Testis (tissue), 2 donors: ENCODE measurements at regions not wholly inside any gene's neighbourhood (a gene's known extent, or its start where the extent isn't known, plus 50 kb on each side); places are given as distances from the start of the nearest gene placed in this dataset.

Source experiments
- DNase-seq: peaks from one replicate; pipeline ENCODE4 v3.0.0-alpha.2; 2019
- H3K27ac ChIP-seq, 2 donors: fragments of 200-600 bp; sonication (generic); one replicate each; pipeline ENCODE4 v1.5.1; 2019
- H3K27me3 ChIP-seq: fragments of 200-600 bp; sonication (generic); one replicate; pipeline ENCODE4 v1.5.1; 2019
- H3K36me3 ChIP-seq: fragments of 200-600 bp; sonication (generic); one replicate; pipeline ENCODE4 v1.5.1; 2017; ENCODE audit warnings: low read depth; ENCODE audit errors: missing control alignments
- H3K4me1 ChIP-seq: fragments of 200-600 bp; sonication (generic); one replicate; pipeline ENCODE4 v1.5.1; 2019
- H3K4me3 ChIP-seq, 2 donors: fragments of 200-600 bp; sonication (generic); one replicate each; pipeline ENCODE4 v1.5.1; 2017 to 2019
- H3K9me3 ChIP-seq: fragments of 200-600 bp; sonication (generic); one replicate; pipeline ENCODE4 v1.5.1; 2017
- CTCF ChIP-seq, 3 experiments: fragments of 450-650 bp in 2 of 3; fragments of 200-600 bp in 1 of 3; sonication (generic) in 1 of 3; IDR thresholded peaks; one replicate each; pipeline ENCODE4 v1.5.1; 2016 to 2019; ENCODE audit warnings: antibody characterized with exemption in 3 of 3, mild to moderate bottlenecking in 2 of 3, moderate library complexity in 1 of 3
- POLR2A ChIP-seq: fragments of 450-650 bp; IDR thresholded peaks from one replicate; pipeline ENCODE4 v1.6.1; 2017; ENCODE audit warnings: antibody characterized with exemption, mild to moderate bottlenecking, moderate library complexity
- WGBS, 2 donors: methylation state at CpG; one replicate each; pipeline ENCODE4 v1.1.5; 2018; 5-methylcytosine and 5-hydroxymethylcytosine counted together
- intact Hi-C: fragments of 100-400 bp; cut with DNase I; formaldehyde crosslinking; loops from one replicate; pipeline ENCODE4 v1.15.1; 2023; ENCODE audit warnings: low total_unique reads

GRCh38 chr5:116976767-116977166 lies 402.1 kb upstream of the SEMA6A start:
- H3K4me1 ChIP-seq, result no peaks in the 10 kb centered on the region
- DNase-seq, result no peak
- TF ChIP-seq CTCF (IDR thresholded peaks at IDR 0.05) (no peak), POLR2A (no peak)
- H3K9me3 ChIP-seq, result no peaks in the 10 kb centered on the region
- no peak overlapping the region for H3K27ac ChIP-seq
- H3K27me3 ChIP-seq, result no peaks in the 10 kb centered on the region
- no peaks in the 10 kb centered on the region for H3K36me3 ChIP-seq
- intact Hi-C loops, result no loop called here
- no peak overlapping the region for H3K4me3 ChIP-seq
- WGBS, 2 donors, result 82 to 86% methylated on average over 1 of the region's 1 CpG

- DNase-seq, result no peak
- H3K36me3 ChIP-seq, result no peaks in the 10 kb centered on the region
- no peaks in the 10 kb centered on the region for H3K4me1 ChIP-seq
- no peak overlapping the region for H3K4me3 ChIP-seq
- no peaks in the 10 kb centered on the region for H3K9me3 ChIP-seq
- intact Hi-C loops, result no loop called here
- no peak for TF ChIP-seq POLR2A
- TF ChIP-seq CTCF (IDR thresholded peaks at IDR 0.05), result no peak
- no peaks in the 10 kb centered on the region for H3K27me3 ChIP-seq
- 94 to 96% methylated on average over 5 of the region's 5 CpGs for WGBS, 2 donors
- H3K27ac ChIP-seq, result no peak overlapping the region
Observed at GRCh38 chr5:116971131-116971530, 396.5 kb upstream of the SEMA6A start.

DNA sequence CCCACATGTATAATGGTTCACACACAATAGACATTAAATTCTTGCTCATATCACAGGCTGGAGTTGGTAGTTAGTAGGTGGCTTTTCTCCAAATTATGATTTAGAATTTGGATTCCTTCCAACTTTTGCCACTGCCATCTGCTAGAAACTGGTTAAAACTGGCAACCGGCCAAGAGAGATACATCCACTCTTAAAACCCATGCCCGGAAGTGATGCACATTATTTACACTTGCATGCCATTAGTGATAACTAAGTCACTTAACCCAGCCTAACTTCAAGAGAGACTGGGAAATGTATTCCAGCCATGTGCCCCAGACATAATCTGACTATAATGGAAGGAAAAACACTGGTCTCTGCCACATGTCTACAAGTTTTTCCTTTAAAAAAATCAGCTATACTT lies 395.7 kb upstream of the SEMA6A start:
- TF ChIP-seq CTCF (IDR thresholded peaks at IDR 0.05) (no peak), POLR2A (no peak)
- no peak overlapping the region for H3K4me3 ChIP-seq
- intact Hi-C loops, result no loop called here
- no peak for DNase-seq
- no peaks in the 10 kb centered on the region for H3K27me3 ChIP-seq
- no peaks in the 10 kb centered on the region for H3K36me3 ChIP-seq
- H3K27ac ChIP-seq, result no peak overlapping the region
- WGBS, 2 donors, result 44 to 48% methylated on average over 2 of the region's 2 CpGs
- H3K4me1 ChIP-seq, result no peaks in the 10 kb centered on the region
- no peaks in the 10 kb centered on the region for H3K9me3 ChIP-seq

DNA sequence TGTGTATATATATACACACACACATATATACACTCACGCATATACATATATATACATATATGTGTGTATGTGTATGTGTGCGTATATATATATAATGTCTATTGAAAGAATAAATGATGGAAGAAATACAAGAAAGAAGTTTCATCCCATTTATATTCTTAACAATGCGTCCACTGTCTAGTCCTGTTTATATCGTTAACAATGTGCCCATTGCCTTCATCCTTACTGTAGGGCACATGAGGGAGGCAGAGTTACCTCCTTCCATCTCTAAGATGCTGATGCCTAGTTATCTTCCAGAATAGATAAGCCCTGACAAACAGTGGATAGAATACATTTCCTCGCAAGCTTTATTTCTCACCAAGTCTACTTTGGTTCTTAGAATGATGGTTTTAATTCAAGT lies 389.8 kb upstream of the SEMA6A start:
- H3K4me3 ChIP-seq, result no peak overlapping the region
- H3K4me1 ChIP-seq, result no peaks in the 10 kb centered on the region
- H3K36me3 ChIP-seq, result no peaks in the 10 kb centered on the region
- H3K27me3 ChIP-seq, result no peaks in the 10 kb centered on the region
- no peak for DNase-seq
- no peaks in the 10 kb centered on the region for H3K9me3 ChIP-seq
- intact Hi-C loops, result no loop called here
- 85 to 94% methylated on average over 5 of the region's 5 CpGs for WGBS, 2 donors
- TF ChIP-seq POLR2A (no peak), CTCF (IDR thresholded peaks at IDR 0.05) (no peak)
- no peak overlapping the region for H3K27ac ChIP-seq

DNA sequence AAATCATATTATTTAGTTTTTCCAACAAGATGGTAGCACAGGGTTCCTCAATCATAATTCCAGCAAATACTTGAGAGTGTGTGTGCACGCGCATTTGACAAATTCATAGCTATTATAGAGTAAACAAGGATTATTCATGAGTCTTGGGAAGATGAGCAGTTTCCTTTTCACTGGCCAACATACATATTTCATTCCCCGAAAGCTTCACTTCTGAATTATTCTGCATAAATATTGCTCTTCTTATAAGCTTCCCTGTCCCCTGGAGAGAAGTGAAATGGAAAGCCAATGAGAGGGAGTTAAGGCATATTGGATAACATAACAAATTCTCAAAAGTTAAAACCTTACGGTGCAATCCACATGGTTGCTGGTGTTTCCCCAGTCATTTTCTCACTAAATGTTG lies 386.4 kb upstream of the SEMA6A start:
- intact Hi-C loops, result no loop called here
- no peaks in the 10 kb centered on the region for H3K27me3 ChIP-seq
- WGBS, 2 donors, result 95 to 96% methylated on average over 4 of the region's 4 CpGs
- H3K36me3 ChIP-seq, result no peaks in the 10 kb centered on the region
- no peak overlapping the region for H3K27ac ChIP-seq
- no peaks in the 10 kb centered on the region for H3K9me3 ChIP-seq
- no peaks in the 10 kb centered on the region for H3K4me1 ChIP-seq
- no peak for DNase-seq
- TF ChIP-seq POLR2A (no peak), CTCF (IDR thresholded peaks at IDR 0.05) (no peak)
- no peak overlapping the region for H3K4me3 ChIP-seq
